Mucosa of descending colon (tissue), 3 donors: ENCODE measurements at regions not wholly inside any gene's neighbourhood (a gene's known extent, or its start where the extent isn't known, plus 50 kb on each side); places are given as distances from the start of the nearest gene placed in this dataset.

Experiments
- ATAC-seq: fragments of 200-7000 bp; cut with Tn5 transposase; one replicate; pipeline ENCODE4 v1.9.1; 2020; ENCODE audit warnings: mild to moderate bottlenecking, moderate library complexity
- DNase-seq, 3 donors: peaks; one replicate each; pipeline ENCODE4 v3.0.0-alpha.2; 2020
- H3K36me3 ChIP-seq: fragments of 200-600 bp; one replicate; pipeline ENCODE4 v1.8.0; 2021; ENCODE audit warnings: low read depth, mild to moderate bottlenecking
- H3K4me1 ChIP-seq: fragments of 200-600 bp; one replicate; pipeline ENCODE4 v1.8.0; 2021; ENCODE audit warnings: low read depth, mild to moderate bottlenecking
- H3K4me3 ChIP-seq: fragments of 200-600 bp; one replicate; pipeline ENCODE4 v1.8.0; 2021; ENCODE audit warnings: mild to moderate bottlenecking
- H3K9me3 ChIP-seq: fragments of 200-600 bp; one replicate; pipeline ENCODE4 v1.8.0; 2021; ENCODE audit warnings: mild to moderate bottlenecking
- intact Hi-C, 2 donors: fragments of 100-400 bp; cut with DNase I in 1 of 2; cut with micrococcal nuclease in 1 of 2; formaldehyde crosslinking; loops; one replicate each; pipeline versions ENCODE4 v1.11.0 to v1.11.1; 2022; cut with DNase I, micrococcal nuclease
- TF ChIP-seq, protein P1 (sequence below): fragments of 200-600 bp; IDR thresholded peaks from one replicate; pipeline ENCODE4 v1.8.0; 2022; ENCODE audit warnings: antibody characterized with exemption, mild to moderate bottlenecking
- donor health status: DM: no; HTN: no; CAD: no; lungs with moderate emphysema.
- donor health status: DM: no; HTN: no; CAD: no.
- donor health status: DM: no; HTN: yes; CAD: no.

DNA sequence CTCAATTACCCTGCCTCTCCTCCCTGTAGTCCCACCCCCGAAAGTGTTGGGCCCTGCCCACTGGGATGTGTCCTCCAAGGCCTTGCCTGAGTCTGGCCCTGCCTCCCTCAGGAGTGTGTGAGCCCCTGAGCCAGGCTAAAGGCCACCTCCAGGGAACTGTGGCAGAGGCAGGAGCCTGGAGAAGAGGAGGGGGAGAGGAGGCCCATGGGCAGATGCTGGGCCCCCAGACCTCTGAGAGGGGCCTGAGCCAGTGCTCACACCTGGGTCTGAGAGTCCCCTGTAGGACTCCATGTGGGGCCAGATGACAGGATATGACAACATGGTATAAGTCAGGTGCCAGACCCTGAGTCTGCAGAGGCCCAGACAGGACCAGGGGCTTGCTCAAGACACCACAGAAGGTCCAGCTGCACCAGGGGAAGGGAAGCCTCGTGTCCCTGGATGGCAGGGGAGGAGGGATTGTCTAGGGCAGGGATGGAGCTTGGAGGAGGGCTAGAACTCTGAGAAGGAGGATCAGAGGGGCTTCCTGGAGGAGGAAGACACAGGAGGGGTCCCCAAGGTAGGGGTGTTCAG, 217.9 kb downstream of the TBC1D2B start:
- Histone ChIP-seq H3K36me3 (no peaks in the 10 kb centered on the region), H3K4me1 (peaks cover 14% of the 10 kb centered on the region), H3K9me3 (no peaks in the 10 kb centered on the region), H3K4me3 (no peak overlapping the region)
- TF ChIP-seq, protein P1, sequence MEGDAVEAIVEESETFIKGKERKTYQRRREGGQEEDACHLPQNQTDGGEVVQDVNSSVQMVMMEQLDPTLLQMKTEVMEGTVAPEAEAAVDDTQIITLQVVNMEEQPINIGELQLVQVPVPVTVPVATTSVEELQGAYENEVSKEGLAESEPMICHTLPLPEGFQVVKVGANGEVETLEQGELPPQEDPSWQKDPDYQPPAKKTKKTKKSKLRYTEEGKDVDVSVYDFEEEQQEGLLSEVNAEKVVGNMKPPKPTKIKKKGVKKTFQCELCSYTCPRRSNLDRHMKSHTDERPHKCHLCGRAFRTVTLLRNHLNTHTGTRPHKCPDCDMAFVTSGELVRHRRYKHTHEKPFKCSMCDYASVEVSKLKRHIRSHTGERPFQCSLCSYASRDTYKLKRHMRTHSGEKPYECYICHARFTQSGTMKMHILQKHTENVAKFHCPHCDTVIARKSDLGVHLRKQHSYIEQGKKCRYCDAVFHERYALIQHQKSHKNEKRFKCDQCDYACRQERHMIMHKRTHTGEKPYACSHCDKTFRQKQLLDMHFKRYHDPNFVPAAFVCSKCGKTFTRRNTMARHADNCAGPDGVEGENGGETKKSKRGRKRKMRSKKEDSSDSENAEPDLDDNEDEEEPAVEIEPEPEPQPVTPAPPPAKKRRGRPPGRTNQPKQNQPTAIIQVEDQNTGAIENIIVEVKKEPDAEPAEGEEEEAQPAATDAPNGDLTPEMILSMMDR, result no peak
- ATAC-seq (peak; percentile 96), DNase-seq (peak; percentile 85 to 89 (median 89))
- intact Hi-C loops, result no loop called here

DNA sequence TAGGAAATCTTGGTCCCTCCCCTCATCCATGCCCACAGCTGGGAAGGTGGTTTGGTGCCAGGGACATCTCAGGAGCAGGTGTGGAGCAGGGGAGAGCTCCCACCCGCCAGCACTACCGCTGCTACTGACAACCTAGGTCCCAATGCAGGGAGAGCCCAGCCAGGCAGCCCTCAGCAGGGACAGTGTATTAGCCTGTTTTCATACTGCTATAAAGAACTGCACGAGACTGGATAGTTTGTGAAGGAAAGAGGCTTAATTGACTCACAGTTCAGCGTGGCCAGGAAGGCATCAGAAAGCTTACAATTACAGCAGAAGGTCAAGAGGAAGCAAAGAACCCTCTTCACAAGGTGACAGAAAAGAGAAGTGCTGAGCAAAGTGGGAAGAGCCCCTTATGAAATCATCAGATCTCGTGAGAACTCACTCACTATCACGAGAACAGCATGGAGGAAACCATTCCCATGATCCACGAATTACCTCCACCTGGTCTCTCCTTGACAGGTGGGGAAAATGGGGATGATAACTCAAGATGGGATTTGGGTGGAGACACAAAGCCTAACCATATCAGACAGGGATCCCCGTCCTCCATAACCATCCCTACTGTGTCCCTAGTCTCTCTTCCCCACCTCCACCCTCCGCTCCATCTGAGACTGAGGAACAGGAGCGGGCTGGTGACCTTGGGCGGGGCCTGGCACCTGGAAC, 218.6 kb downstream of the TBC1D2B start:
- ATAC-seq, result peak; percentile 28
- Histone ChIP-seq H3K9me3 (no peaks in the 10 kb centered on the region), H3K36me3 (no peaks in the 10 kb centered on the region), H3K4me3 (no peak overlapping the region), H3K4me1 (peaks cover 14% of the 10 kb centered on the region)
- intact Hi-C loops, result no loop called here
- DNase-seq, result peak in 1 of 3 donors; percentile 25
- TF ChIP-seq, protein P1, result no peak

DNA sequence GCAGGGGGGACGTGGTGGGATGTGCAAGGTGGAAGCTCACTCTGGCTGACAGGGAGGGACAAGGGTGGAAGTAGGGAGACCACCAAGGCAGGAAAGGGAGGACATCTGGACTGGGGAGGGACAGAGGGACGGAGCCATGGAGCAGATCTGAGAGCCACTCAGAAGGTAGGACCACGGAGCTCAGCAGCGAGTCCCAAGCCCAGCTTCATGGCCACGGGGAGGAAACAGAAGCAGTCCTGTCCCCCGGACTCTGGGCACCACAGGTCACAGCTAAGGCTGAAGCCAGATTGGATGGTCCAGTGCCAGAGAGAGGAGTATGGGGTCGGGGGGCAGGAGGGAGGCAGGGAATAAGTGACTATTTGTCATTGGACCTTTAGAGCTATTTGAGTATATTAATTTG, 220.1 kb downstream of the TBC1D2B start:
- DNase-seq (peak in 1 of 3 donors; percentile 19), ATAC-seq (no peak)
- no peaks in the 10 kb centered on the region for H3K9me3 ChIP-seq
- TF ChIP-seq, protein P1, result no peak
- H3K4me1 ChIP-seq, result peaks cover 18% of the 10 kb centered on the region
- no peaks in the 10 kb centered on the region for H3K36me3 ChIP-seq
- intact Hi-C loops, result no loop called here
- no peak overlapping the region for H3K4me3 ChIP-seq

DNA sequence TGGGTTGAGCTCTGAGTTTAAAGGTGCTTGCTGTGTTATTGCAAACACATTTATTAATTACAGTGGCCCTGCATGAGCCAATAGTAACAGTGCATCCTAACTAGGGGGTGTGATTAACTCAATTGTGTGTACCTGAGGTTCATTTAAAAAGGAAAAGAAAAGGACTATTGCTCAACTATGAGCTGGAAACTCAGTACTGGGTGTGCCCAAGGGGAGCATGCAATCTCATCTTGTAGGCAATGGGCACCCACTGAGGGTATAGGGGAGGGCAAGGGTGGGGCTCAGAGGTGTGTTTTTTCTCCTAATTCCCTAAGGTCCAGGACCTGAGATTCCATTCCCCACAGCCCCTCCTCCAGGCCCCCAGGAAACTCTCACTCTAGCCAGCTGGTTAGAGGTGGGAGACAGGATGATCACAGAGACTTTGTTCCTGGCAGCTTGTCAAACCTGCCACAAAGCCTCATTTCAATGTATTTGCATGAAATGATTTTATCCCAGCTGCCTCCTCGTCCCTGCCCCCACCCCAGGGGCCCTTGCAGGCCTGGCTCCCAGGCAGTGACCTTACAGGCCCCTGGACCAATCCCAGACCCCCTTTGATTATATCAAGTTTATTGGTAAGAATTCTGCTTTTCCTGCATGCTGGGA, 220.7 kb downstream of the TBC1D2B start:
- ATAC-seq (no peak), DNase-seq (peak in 1 of 3 donors; percentile 15)
- Histone ChIP-seq H3K9me3 (no peaks in the 10 kb centered on the region), H3K4me1 (peaks cover 23% of the 10 kb centered on the region), H3K4me3 (no peak overlapping the region), H3K36me3 (no peaks in the 10 kb centered on the region)
- intact Hi-C loops, result no loop called here
- TF ChIP-seq, protein P1, result no peak

DNA sequence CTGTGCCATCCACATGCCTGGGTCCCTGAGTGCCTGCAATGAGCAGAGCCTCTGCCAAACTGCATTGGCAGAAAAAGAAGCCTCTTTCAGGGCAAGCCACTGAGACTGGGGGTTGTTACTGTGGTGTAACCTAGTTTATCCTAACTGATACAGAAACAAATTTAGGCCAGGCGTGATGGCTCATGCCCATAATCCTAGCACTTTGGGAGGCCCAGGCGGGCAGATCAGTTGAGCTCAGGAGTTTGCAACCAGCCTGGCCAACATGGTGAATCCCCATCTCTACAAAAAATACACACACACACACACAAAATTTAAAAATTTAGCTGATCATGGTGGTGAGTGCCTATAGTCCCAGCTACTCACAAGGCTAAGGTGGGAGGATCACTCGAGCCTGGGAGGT, 221.6 kb downstream of the TBC1D2B start:
- ATAC-seq (no peak), DNase-seq (no peak)
- Histone ChIP-seq H3K9me3 (no peaks in the 10 kb centered on the region), H3K36me3 (no peaks in the 10 kb centered on the region), H3K4me3 (no peak overlapping the region), H3K4me1 (peaks cover 24% of the 10 kb centered on the region)
- intact Hi-C loops, result no loop called here
- TF ChIP-seq, protein P1, result no peak
